Activated CD4-positive, CD25-positive, alpha-beta regulatory T cell treated with anti-CD3 and anti-CD28 coated beads, Interleukin-2, amount 50 U/mL, for 16 hours (primary cell): ENCODE measurements at regions not wholly inside any gene's neighbourhood (a gene's known extent, or its start where the extent isn't known, plus 50 kb on each side); places are given as distances from the start of the nearest gene placed in this dataset.

Experiments used
- DNase-seq: peaks from one replicate; pipeline ENCODE4 v3.0.0-alpha.2; 2020; ENCODE audit warnings: low read depth, low spot score

DNA sequence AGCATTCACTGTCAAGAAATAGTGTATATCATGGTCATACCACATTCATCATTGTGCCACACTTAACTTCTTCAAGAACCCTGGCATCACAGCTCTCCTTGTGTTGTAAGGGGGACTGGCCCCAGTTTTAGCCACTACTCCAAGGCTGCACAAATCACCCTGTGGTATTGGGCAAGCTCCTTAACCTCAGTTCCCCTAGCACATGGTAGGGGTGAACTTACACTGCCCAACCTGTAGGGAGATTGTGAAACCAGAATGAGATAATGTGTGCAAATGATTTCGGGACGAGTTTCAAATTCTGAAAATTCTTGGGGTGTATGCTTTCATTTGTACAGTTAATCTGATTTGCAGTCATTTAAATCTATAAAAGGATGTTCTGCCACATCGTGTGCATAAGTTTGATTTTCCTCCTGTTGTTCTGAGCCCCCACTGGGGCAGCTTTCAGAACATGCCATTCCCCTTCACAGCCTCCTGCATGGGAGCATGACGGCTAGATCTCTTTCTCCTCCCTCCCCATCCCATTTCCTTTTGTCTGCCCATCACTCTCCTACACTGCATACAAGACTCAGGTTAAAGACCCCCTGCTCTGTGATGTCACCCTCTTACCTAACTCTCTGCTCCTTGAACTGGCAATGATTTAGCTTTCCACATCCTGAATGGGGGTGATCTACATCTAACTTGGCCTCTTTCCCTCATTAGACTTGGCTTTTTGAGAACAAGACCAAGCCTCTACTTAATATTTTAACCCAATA is 290.3 kb downstream of the CHRM3 start:
- DNase-seq: no peak

DNA sequence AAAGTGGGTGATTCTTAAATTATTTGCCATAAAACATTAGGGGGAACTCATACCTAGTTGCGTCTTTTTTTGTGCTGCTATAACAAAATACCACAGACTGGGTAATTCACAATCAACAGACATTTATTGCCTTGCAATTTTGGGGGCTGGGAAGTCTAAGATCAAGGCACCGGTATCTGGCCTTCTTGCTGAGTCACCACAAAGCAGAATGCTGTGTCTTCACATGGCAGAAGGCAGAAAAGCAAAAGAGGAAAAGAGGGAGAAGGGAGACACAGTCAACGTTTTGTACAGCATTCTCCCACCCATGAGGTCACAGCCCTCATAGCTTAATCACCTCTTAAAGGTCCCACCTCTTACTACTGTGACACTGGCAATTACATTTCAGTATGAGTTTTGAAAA is 291.0 kb downstream of the CHRM3 start:
- no peak for DNase-seq

DNA sequence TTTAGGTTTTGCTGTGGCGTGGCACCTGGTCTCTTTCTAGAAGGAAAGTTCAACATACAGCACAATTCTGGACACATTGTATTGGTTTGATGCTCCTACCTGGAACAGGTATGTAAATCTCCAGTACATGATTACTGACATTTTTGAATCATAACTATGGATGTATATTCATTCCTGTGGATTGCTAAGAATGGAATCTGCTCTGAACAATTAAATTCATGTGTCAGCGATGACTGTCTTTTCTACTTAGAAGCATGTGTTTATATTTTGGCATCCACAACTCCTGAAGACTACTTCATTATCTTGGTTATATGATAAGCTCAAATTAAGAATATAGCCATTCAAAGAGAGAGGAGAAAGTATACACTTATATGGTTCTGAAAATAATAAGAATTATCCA is 291.8 kb downstream of the CHRM3 start:
- DNase-seq: no peak

DNA sequence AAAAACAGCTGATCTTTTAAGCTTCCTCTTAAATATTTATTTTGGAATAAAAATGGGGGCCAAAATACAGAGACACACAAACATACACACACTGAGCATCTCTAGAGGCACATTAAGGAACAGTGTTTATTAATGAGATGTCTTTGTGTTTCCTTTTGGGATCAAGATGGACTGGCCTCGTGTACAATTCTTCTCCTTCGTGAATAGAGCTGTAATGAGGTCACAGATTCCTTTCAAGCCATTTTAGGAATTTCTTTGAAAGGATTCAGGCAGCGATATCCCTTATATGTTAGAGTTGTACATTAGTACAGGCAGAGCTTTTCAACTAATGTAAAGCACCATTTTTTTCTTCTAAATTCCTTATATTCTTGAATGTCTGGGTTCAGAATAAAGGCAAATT is 295.7 kb downstream of the CHRM3 start:
- DNase-seq: no peak

DNA sequence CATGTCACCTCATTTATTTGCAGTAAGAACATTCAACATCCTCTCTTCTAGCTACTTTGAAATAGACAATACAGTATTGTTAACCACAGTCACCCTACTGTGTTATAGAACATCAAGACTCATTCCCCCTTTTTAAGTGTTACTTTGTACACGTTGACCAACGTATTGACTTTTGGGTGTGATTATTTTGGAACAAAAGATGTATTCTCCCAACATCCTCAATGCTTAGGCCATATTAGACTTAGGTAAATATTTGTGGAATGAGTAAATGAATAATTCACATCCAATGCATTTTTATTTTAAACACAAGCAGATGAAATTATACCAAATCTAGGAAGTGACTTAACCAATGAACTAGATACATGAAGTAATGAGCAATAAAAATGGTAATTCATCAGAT is 296.6 kb downstream of the CHRM3 start:
- no peak for DNase-seq

DNA sequence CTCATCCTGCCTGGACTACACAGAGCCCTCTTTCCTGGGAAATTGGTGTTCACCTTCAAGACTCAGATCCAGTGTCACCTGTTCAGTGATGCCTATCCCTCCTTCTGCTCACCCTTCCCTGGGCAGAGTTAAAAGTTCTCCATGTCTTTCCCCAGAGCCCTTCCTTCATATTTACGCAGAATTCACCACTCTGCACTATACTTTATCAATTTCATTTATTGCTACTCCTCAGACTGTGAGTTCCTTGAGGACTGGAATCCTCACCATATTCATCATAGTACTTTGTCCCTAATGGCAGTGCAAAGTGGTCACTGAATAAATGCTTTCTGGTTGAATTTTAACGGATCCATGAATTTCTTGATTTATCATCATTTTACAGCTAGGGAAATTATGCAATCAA is 300.0 kb downstream of the CHRM3 start:
- DNase-seq: no peak

DNA sequence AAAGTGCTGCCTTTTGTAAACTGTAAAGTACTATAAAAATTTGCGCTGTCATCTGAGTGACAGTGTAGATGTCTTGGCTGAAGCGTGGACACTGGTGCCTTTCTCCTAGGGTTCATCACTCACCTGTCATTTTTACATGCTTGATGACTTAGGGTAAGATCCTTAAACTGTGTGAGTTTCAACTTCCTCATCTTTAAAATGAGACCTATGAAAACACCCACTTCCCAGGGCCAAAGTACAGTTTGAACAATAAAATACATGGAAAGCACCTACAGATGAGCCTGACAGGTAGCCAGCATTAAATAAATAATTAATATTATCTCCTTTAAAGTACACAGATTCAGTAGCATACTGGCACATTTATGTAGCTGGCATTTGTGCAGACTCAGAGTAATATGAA is 309.9 kb downstream of the CHRM3 start:
- no peak for DNase-seq

DNA sequence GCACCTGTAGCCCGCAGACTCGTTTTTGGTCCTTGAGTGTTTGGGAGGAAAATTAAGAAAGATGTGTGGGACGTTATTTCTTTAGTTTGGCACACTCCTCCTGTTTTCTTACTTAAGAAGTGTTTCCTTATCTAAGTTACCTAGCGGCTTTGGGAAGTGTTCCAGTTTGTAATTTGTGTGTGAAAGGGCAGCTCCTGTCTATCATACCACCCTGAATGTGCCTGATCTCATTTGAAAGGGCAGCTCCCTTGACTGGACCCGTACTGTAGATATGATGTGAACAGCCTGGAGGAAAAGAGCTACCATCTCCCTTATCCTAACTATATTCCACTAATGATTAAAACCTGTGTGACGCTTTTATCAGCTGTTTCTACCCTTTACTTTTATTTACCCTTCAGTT is 314.3 kb downstream of the CHRM3 start:
- no peak for DNase-seq

DNA sequence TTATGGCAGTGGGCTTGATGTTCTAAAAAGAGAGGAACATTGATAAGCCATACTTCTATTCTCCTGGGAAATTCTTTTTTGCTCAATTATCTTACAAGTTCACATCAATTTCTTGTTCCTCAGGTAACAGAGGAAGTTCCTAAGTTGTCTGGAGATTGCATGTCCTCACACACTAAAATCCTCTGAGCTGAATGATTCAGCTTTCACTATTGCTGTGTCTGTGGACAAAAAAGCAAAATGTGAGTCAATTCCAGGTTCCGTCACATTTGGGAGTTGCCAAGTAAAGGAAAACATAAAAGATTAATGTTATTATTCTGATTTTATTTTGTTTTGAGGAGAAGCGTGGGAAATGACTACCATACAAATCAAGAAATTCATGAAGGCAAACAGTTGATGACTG is 316.7 kb downstream of the CHRM3 start:
- DNase-seq: no peak

DNA sequence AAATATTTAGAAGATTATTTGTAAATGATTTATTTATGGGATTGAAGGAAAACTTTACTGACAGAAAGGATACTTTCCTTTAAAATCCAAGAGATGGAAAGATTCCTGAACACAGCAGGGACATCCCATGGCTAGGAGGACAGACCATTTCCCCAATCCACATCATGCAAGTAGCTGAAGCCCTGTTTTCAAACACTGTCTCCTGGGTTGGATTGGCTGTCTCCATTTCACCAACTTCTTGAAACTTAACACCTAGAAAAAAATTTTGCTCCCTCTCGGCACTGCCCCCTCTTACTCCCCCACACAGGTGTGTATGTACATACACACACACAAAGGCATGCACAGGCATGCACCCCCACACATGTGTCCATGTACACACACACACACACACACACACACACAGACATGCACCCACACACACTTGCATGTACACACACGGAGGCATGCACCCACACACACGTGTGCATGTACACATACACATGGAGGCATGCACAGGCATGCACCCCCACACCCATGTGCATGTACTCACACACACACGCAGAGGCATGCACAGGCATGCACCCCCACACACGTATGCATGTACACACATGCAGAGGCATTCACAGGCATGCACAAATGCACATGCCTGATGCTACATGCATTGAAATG is 320.0 kb downstream of the CHRM3 start:
- no peak for DNase-seq

DNA sequence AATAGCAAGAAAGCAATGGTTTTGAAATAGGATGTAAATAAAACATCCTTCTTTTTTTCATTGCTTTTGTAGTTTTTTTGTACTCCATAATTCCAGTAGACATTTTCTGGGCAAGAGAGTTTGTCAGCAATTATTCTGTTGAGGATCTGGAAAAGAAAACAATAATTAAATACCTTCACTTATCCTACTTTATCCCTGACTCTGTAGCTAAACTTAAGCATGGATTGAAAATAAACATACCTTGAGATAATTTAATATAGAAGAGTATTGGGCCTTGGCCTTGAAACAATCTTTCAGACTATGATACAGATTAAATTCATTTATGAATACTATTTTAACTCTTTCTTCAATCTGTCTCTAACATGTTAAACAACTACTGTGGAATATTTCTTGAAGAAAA is 321.2 kb downstream of the CHRM3 start:
- DNase-seq: no peak

DNA sequence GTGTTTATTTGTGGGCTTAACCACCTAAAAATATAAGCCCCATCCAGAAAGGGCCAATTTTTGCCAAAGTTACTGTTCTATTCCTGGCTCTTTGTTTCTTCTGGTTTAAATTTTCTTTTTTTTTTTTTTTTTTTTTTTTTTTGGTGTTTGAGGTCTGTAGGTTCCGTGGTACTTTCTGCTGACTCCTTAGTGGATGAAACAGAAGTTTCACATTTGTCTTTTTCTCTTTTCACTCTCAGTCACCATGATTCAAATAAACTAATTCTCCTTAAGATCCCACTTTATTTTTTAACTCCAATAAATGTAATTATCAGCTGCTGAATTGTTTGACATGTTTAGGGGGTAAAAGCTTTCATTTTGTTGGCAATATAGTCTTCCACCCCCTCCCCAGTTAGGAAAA is 322.3 kb downstream of the CHRM3 start:
- no peak for DNase-seq

DNA sequence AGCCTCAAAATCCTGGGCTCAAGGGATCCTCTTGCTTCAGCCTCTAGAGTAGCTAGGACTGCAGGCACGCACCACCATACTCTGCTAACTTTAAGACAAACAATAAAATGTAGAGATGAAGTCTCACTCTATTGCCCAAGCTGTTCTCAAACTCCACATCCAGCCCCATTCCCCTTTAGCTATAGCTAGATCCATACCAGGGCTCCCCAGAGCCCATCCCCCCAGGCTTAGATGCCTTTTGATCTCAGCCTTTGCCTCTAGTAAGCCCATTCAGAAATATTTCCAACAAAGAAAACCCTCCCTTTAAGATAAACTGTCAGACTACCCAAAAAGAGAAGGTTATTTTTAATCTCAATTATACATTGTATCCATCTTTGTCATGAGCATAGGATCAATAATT is 325.4 kb downstream of the CHRM3 start:
- DNase-seq: no peak

DNA sequence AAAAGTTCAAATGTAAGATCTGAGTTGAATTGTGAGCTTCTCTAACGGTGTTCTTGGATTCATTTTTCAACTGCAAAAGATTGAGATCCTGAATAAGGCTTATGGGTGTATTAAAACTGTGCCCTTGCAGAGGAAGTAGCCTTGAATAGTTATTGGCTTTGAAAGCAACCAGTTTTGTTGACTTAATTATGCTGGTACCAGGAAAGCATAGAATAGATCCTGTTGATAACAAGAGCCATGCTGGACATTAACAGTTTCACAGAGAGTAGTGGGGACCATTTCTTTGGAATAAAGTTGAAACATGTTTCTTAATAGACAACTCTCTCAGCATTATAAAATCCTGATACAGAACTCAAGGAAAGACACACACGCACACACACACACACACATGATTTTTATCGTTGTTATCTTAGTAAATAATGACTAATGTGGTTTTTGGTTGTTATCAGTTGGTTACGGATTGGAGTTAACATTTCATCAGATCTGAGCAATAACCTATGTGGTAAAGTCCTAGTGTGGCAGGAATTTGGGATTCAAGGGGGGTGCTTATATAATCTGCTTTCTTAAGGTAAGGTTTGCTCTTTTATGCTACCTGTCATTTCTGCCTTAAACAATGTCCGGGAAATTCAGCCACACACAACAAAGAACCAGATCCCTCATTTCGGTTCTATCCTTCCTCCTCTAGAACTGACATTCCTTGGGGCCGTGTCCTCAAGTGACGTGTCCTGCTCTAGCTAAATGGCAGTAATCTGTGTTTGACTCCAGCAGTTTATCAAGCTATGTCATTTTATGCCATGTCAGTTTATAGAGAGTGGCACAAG is 330.9 kb downstream of the CHRM3 start:
- DNase-seq: no peak

DNA sequence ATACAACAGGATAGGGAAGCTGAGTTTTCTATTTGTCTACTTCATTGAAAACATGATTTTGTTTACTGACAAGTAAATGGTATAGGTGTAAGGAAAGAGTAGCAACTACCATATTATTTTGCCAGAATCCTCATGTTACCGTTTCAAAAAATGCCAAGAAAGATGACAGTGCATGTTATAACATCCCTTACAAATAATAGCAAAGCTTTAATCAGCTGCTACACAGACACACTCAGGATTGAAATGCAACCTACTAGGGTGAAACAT is 331.5 kb downstream of the CHRM3 start:
- DNase-seq: no peak

DNA sequence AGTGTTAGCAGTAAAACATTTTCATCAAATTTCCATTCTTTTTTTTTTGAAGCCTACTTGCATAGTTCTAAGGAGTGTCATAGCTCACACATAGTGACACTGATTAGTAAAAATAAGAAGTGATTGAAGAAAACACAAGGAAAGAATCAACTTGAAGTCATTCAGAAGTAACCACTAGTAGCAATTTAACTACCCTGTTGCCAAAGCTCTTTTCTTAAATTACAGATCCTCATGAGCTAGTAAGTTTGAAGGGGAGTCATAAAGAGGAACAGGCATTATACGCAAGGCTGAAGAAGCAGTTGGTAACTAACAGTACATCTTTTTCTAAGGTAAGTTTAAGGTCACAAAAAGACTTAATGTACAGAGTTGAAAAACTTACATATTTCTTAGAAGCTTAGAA is 332.2 kb downstream of the CHRM3 start:
- no peak for DNase-seq

DNA sequence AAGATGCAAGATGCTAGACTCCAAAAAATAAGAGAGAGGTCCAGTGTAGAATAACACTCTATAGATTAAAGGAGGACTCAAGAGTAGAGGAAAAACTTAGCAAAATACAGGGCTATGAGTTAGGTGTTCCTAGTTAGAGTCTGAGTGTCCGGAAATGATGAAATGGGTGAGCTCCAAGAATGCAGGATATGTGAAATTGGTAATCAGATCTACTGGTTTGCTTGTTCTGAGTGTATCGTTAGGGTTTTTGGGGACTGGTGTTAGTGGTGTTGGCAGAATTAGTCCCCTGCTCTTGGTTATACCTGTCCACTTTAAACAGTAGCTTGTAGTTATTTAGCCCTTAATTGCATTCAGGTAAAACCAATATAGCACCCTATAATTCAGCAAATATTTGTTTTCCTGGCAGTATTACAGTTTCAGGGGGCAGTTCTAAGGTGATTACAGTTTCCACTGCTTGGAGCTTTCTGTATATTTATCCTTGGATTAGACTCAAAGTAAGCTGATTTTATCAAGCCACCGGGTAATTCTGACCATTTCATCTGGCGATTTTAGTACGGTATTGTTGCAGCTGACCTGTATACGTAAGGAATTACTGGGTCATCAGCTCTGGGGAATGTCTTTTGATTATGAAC is 332.7 kb downstream of the CHRM3 start:
- DNase-seq: no peak

DNA sequence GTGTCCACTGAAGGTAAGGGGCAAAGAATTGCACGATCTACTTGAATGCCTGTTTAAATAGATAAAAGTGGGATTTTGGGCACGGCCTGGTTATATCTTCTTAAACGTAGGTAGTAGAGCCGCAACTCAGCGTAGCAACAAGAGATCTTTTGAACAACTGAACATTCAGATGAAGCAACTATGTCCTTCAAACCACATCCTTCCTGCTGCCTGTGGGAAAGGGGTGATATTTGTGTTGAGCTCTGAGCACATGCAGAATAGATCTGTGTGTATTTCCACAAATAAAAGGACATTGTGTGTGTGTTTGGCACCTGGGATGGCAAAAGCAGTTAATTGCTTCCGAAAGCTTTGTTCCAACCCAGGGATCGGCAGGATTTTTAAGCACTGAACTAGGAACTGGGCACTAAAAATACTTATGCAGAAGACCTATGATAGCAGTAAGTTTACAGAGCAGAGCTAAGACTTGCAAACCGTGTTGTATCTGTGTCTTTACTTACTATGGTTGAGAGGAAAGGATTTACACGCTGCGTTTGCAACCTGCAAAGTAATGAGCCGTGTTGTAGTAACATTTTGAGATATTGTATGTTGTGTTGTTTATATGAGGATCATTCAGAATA is 333.4 kb downstream of the CHRM3 start:
- peak; percentile 37 for DNase-seq

DNA sequence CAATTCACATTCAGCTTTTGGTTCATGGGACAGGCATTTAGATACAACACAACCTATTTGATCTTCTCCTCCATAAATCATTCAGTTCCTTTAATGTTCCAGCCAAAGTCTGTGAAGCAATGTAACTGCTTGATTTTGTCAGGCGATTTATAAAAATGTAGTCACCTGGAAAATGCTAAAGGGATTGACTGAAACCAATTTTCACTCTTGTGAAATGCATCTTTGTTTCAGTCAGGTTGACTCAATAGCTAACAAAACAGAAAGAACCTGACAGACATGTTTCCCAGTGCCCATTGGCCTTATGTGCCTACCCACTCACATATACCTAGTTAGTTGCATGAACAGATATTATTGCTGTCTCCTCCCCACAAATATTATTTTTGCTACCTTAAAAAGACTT is 335.7 kb downstream of the CHRM3 start:
- no peak for DNase-seq

DNA sequence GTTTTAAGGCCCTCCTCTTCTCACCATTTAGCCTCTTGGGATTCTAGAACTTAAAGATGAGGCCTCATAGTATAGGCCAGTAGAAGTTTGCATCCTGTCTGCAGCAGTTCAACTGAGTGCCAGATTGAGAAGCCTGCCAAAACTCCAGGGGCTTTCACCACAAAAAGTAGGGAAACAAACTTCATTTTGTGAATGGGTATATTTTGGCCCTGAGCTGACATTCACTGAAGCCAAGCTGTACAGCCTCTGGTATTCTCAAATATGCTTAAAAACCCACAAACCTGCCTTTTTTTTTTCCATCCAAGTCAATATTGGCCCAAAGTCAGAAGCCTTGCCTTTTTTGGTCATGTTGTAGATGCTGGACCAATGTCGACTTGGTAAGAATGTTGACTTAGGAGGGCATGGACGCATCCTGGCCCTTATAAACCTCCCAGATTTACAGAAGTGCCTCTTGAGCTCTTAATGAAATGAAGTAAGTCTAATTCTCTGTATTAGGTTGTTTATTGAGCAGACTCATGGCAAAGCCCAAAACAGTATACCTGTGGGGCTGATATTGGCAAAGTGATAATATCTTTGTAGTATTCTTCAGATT is 337.5 kb downstream of the CHRM3 start:
- no peak for DNase-seq

DNA sequence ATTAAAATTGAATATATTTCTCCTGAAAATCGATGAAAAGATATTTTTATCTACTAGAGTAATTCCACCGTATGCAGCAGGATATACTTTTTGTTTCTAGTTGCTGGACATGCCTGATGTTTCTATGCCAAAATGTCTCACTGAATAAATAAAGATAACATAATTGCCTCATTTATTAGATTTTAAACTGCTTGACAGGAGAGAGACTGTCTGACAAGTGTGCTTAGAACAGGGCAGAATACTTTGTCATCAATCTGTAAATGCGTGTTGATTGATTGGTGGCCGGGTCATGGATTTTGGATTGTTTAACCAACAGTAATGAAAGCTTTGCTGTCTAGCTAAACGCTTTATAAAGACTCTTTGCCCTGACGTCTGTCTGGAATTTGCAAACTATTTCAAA is 339.0 kb downstream of the CHRM3 start:
- DNase-seq: no peak

DNA sequence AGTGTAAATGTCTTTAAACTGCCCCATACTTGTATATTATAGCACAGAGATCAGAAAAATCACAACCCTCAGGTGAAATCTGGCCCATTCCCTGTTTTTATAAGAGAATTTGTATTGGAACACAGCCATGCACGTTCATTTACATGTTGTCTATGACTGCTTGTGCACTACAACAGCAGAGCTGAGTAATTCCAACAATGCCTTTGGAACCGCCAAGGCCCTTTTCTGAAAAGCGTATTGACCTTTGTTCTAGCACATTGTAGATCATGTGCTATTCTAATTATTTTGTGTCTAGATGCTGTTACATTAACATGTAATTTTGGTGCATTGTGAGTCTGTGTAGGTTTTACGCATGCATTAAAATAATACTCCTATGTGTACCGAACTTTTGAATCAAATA is 339.6 kb downstream of the CHRM3 start:
- no peak for DNase-seq
